Nephron progenitor cell (in vitro differentiated cells): ENCODE measurements at regions not wholly inside any gene's neighbourhood (a gene's known extent, or its start where the extent isn't known, plus 50 kb on each side); places are given as distances from the start of the nearest gene placed in this dataset.

ENCODE experiments used
- DNase-seq: peaks from one replicate; pipeline ENCODE4 v3.0.0; 2021
- H3K27ac Mint-ChIP-seq: 2 replicates; pipeline ENCODE4 v1.8.0; 2021; ENCODE audit warnings: mild to moderate bottlenecking, moderate library complexity, mixed read lengths
- H3K27me3 Mint-ChIP-seq: 2 replicates; pipeline ENCODE4 v1.8.0; 2021; ENCODE audit warnings: mild to moderate bottlenecking, low read depth, mixed read lengths; ENCODE audit not compliant: poor library complexity
- H3K36me3 Mint-ChIP-seq: 2 replicates; pipeline ENCODE4 v1.8.0; 2021; ENCODE audit warnings: low read depth, mixed read lengths
- H3K4me1 Mint-ChIP-seq: 2 replicates; pipeline ENCODE4 v1.8.0; 2021; ENCODE audit warnings: mixed read lengths
- H3K4me3 Mint-ChIP-seq: 2 replicates; pipeline ENCODE4 v1.8.0; 2021; ENCODE audit warnings: mild to moderate bottlenecking, moderate library complexity, mixed read lengths
- H3K9me3 Mint-ChIP-seq: 2 replicates; pipeline ENCODE4 v1.8.0; 2021; ENCODE audit warnings: mild to moderate bottlenecking, moderate library complexity, mixed read lengths
- CTCF ChIP-seq: fragments of 200-600 bp; sonication (generic); IDR thresholded peaks from 2 replicates; pipeline ENCODE4 v1.5.0; 2021; ENCODE audit warnings: antibody characterized with exemption

- no peak for TF ChIP-seq CTCF
- Mint-ChIP-seq H3K27me3 (no peaks in the 10 kb centered on the region), H3K4me1 (peaks cover 4% of the 10 kb centered on the region), H3K27ac (no peak overlapping the region), H3K4me3 (no peak overlapping the region), H3K36me3 (no peaks in the 10 kb centered on the region), H3K9me3 (no peaks in the 10 kb centered on the region)
- no peak for DNase-seq
Observed at GRCh38 chr4:171473155-171473554, 340.0 kb upstream of the GALNTL6 start.

GRCh38 chr4:171472230-171472629 is 341.0 kb upstream of the GALNTL6 start:
- no peak for TF ChIP-seq CTCF
- DNase-seq, result no peak
- no peak overlapping the region for H3K27ac Mint-ChIP-seq
- H3K36me3 Mint-ChIP-seq, result no peaks in the 10 kb centered on the region
- peaks cover 4% of the 10 kb centered on the region for H3K4me1 Mint-ChIP-seq
- no peaks in the 10 kb centered on the region for H3K9me3 Mint-ChIP-seq
- H3K27me3 Mint-ChIP-seq, result no peaks in the 10 kb centered on the region
- H3K4me3 Mint-ChIP-seq, result no peak overlapping the region

- peaks cover 2% of the 10 kb centered on the region for H3K9me3 Mint-ChIP-seq
- TF ChIP-seq CTCF, result no peak
- no peak overlapping the region for H3K27ac Mint-ChIP-seq
- H3K4me3 Mint-ChIP-seq, result no peak overlapping the region
- H3K27me3 Mint-ChIP-seq, result peaks cover 2% of the 10 kb centered on the region
- no peak for DNase-seq
- no peaks in the 10 kb centered on the region for H3K4me1 Mint-ChIP-seq
- no peaks in the 10 kb centered on the region for H3K36me3 Mint-ChIP-seq
Observed at GRCh38 chr4:171464499-171464898, 348.7 kb upstream of the GALNTL6 start.

- no peak overlapping the region for H3K27ac Mint-ChIP-seq
- H3K27me3 Mint-ChIP-seq, result peaks cover 2% of the 10 kb centered on the region
- no peaks in the 10 kb centered on the region for H3K36me3 Mint-ChIP-seq
- no peak overlapping the region for H3K4me3 Mint-ChIP-seq
- H3K9me3 Mint-ChIP-seq, result peaks cover 15% of the 10 kb centered on the region
- no peak for TF ChIP-seq CTCF
- H3K4me1 Mint-ChIP-seq, result no peaks in the 10 kb centered on the region
- DNase-seq, result no peak
Observed at GRCh38 chr4:171461191-171461590, 352.0 kb upstream of the GALNTL6 start.

GRCh38 chr4:171448919-171449481 is 364.2 kb upstream of the GALNTL6 start:
- Mint-ChIP-seq H3K27me3 (no peaks in the 10 kb centered on the region), H3K4me1 (peaks cover 7% of the 10 kb centered on the region), H3K36me3 (no peaks in the 10 kb centered on the region), H3K4me3 (no peak overlapping the region), H3K9me3 (no peaks in the 10 kb centered on the region), H3K27ac (no peak overlapping the region)
- no peak for DNase-seq
- no peak for TF ChIP-seq CTCF

DNA sequence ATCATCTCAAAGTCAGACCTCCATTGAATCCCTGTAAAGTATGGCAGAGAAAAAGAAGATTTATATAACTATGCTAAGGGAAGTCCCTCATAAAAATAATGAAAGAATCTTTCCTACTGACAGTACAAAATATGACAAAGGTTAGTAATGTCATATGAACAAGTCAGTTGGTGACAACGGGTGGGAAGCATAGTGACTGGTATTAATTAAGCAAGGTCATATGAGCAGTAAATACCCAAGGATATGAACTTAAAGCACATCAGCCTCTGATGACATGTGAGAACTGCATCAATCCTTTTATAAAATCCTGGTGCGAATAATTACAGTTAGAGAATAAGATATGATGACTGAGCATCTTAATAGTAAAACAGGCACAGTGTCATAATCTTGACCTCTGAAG is 364.8 kb upstream of the GALNTL6 start:
- Mint-ChIP-seq H3K27me3 (no peaks in the 10 kb centered on the region), H3K4me3 (no peak overlapping the region), H3K9me3 (no peaks in the 10 kb centered on the region), H3K4me1 (peaks cover 7% of the 10 kb centered on the region), H3K36me3 (no peaks in the 10 kb centered on the region), H3K27ac (no peak overlapping the region)
- no peak for TF ChIP-seq CTCF
- DNase-seq, result no peak
